ENCODE measurements at regions not wholly inside any gene's neighbourhood (a gene's known extent, or its start where the extent isn't known, plus 50 kb on each side); places are given as distances from the start of the nearest gene placed in this dataset.

- TF ChIP-seq BHLHE40 (IDR thresholded peaks at IDR 0.05; ENCODE audit: borderline replicate concordance) (no peak), ELF4 (IDR thresholded peaks at IDR 0.05) (no peak), FOXM1 (IDR thresholded peaks at IDR 0.05; ENCODE audit: borderline replicate concordance) (no peak), LEF1 (IDR thresholded peaks at IDR 0.05; ENCODE audit: borderline replicate concordance) (no peak), FOXA1 (IDR thresholded peaks at IDR 0.05) (no peak)
Observed at GRCh38 chr3:117719316-117719926, 1009.8 kb downstream of the TUSC7 start.
